NCI-H1092 treated with DMSO at 0.1 percent for 48 hours (cell line): ENCODE measurements at regions not wholly inside any gene's neighbourhood (a gene's known extent, or its start where the extent isn't known, plus 50 kb on each side); places are given as distances from the start of the nearest gene placed in this dataset.
"Not testable (repeated sequence)": the region's sequence is repeated elsewhere in the genome, so short reads cannot be mapped to it uniquely, and the experiment has no call there.

ENCODE experiments used
- DNase-seq: peaks from one replicate; lab custom pipeline; 2025; lab: John Stamatoyannopoulos, UW

GRCh38 chr4:148542922-148543623, 100.9 kb upstream of the NR3C2 start:
- no peak for DNase-seq

GRCh38 chr4:148540622-148541326, 98.6 kb upstream of the NR3C2 start:
- no peak for DNase-seq

GRCh38 chr4:148539387-148539786, 97.2 kb upstream of the NR3C2 start:
- no peak for DNase-seq

GRCh38 chr4:148533851-148534250, 91.6 kb upstream of the NR3C2 start:
- not testable (repeated sequence) for DNase-seq

- no peak for DNase-seq
Measured at GRCh38 chr4:148530114-148530513, 87.9 kb upstream of the NR3C2 start.

- DNase-seq: no peak
Measured at GRCh38 chr4:148527571-148527970, 85.4 kb upstream of the NR3C2 start.

GRCh38 chr4:148522995-148523394, 80.8 kb upstream of the NR3C2 start:
- DNase-seq: no peak

- DNase-seq: no peak
Measured at GRCh38 chr4:148515248-148515647, 73.0 kb upstream of the NR3C2 start.

GRCh38 chr4:148514581-148514980, 72.4 kb upstream of the NR3C2 start:
- DNase-seq: no peak

- no peak for DNase-seq
Measured at GRCh38 chr4:148514041-148514440, 71.8 kb upstream of the NR3C2 start.

- DNase-seq: no peak
Measured at GRCh38 chr4:148510211-148510610, 68.0 kb upstream of the NR3C2 start.

- DNase-seq: no peak
Measured at GRCh38 chr4:148503681-148504080, 61.5 kb upstream of the NR3C2 start.

- no peak for DNase-seq
Measured at GRCh38 chr4:148497258-148497657, 55.0 kb upstream of the NR3C2 start.

- no peak for DNase-seq
Measured at GRCh38 chr4:148495463-148495862, 53.2 kb upstream of the NR3C2 start.
